ENCODE measurements at regions not wholly inside any gene's neighbourhood (a gene's known extent, or its start where the extent isn't known, plus 50 kb on each side); places are given as distances from the start of the nearest gene placed in this dataset.

DNA sequence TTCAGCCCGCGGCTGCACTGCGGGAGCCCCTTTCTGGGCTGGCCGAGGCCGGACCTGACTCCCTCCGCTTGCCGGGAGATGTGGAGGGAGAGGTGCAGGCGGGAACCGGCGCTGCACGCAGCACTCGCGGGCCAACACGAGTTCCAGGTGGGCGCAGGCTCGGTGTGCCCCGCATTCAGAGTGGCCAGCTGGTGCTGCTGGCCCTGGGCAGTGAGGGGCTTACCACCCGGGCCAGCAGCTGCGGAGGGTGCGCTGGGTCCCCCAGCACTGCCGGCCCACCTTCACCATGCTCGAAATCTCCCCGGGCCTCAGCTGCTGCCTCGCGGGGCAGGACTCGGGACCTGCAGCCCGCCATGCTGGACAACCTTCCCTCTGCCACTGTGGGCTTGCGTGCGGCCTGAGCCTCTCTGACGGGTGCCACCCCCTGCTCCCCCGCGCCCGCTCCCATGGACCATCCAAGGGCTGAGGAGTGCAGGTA is 733.5 kb upstream of the CCDC54 start:
- DNase-seq: no peak

DNA sequence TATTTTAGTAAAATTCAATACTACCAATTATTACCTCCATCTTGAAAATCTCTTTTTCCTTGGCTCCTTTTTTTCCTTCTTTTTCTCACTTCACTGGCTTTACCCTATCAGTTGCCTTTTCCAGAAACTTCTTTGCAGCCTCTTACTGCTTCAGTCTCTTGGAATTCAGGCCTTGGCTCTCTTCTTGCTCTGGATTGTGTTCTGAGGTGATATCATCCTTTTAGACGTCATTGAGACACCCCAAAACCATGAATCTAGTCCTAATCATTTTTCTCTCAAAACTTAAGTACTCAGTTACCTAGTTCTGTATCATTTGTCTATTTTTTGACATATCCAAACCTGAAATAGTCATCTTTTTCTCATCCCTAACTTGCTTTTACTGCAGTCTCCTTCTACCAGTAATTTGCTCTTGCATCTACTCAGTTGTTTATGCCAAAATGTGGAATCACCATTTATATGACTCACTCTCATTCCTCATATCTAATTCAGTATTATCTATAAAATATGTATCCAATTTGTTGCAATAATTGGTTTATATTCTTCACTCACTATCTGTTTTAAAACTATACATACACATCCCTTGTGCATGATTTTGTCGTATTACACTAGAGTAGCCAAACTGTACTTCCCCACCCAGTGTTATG is 703.2 kb upstream of the CCDC54 start:
- no peak for DNase-seq

DNA sequence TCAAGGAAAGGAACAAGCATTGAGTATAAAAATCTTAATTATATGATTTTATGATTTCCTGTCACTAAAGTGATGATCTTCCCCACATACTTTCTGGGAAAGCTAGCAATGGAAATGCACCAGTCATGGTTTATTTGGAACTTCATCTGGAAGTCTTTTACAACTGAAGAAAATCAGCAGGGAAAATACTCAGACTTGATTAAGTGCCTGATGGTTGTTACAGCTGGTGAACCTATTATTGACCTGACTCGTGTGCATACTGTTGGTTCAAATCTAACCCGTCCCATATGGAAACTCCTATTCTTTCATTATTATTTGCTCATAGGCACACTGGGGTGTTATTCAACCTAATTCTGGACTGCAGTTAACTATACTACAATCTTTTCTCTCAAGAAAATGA is 701.8 kb upstream of the CCDC54 start:
- no peak for DNase-seq

DNA sequence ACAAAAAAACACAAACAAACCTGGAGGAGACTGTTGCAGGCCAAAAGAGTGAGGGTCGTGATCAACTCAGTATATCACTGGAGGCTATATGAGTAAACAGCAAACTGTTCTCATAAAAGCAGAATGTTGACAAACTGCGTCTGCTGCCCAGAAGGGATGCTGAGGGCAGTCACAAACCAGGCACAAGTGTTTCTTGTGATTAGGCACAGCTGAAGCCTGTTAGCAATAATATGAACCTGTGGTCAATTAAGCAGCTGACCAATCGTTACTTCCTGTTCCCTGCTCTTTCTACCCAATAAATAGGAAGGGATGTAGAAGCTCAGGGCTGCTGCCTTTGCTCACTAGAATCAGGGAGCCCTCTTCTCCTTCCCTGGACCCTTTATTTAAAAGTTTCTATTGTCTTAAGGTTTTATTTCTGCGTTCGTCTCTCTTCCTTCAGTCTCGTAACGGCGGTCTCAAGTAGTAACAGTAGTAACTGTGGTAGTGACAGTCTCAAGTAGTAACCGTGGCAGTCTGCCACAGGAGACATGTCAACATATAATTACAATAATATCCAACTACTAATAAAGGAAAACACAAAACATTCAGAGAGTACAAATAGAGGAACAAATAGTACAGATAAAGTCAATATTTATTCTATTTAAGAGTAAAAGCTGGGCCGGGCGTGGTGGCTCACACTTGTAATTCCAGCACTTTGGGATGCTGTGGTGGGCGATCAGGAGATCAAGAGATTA is 698.4 kb upstream of the CCDC54 start:
- DNase-seq: no peak

DNA sequence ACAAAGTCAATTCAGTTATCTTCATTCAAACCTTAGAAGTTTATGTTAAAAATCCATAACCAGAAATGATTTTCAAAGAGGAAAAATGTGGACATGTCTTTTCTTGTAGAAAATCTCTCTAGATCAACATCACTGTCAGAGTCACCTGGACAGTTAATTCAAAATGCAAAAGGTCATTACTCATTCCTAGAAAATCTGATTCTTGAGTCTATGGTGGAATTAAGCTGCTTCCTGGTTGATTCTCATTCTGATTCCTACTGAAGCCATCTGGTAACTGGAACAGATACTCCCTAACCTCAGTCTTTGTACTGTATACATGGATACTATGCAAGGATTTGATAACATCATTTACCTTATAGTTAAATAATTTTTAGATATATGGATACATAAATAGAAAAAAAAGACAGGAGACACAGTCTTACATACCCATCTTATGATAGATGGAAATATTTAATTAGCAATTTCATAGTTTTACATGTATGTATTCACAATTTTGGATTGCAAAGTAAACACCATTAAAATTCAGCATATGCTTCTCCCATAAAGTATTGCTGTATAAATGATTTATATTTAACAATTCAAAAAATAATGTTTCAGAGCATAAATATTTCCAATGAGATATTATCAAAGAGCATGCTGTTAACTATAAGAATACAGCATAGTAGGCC is 693.2 kb upstream of the CCDC54 start:
- no peak for DNase-seq

DNA sequence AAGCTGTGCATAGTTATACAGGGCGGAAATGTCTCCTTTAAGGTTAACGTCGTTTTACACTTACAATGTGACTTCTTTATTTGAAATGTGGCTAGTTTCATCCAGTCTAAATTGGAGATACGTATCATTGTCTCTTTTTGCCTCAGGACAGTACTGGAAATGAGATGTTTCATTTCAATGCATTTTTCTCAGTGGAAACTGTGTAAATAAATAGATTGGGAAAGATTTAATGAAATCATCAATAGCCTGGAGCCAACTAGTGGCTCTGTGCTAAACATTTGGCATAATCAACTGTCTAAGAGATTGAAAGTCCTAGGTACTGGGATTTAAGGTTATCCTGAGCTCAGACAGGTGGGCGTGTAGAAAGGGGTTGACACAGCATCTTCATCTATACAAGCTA is 691.5 kb upstream of the CCDC54 start:
- no peak for DNase-seq

DNA sequence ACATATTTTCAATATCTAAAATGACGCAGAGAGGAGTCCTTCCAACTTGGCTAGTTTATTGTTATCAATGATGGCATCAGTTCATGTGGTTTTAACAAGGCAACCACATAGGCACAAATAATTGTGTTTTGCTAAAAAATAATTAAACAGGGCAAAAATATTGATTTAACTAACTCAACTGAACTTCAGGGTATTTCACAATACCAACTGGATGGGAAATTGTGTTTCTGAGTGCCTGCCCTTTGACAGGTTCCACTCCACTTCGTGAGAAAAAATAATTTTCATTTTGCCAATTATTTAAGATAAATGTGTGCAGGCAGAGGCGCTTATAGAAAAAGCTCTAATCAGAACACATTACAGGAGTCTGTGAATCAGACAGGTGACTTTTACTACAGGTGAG is 689.3 kb upstream of the CCDC54 start:
- no peak for DNase-seq

DNA sequence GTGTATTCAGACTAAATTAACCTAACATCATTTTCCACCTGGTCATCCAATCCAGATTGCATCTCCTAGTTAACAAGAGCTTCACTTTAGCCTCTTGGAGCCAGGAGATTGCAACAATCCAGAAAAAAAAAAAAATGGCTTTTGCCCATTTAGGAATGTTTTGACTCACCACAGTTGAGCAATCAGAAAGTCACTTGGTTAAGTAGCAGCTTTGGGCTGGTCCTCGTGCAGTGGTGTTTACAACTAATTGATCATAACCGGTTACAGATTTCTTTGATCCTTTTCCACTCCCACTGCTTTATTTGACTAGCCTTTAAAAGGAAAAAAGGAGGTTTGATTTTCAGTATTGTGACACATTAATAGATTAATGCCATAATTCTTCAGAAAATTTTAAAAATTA is 688.8 kb upstream of the CCDC54 start:
- peak; percentile 91 for DNase-seq

DNA sequence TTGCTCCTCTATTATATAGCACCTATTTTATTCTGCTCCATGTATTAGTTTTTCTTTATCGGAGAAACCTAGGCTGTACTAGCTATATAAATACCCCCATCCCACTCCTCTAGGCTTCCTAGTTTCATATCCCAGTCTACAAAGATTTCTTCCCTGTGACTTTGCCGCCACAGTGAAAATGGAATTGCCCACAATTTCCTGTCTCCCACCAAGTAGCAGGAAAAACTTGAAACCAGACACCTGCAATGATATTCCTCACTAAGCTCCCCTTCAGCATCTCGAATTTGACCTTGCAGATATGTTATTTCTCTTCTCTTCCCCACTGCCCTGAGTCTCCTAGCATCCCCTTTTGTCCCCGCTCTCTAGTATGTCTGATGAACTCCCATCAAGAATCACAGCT is 685.8 kb upstream of the CCDC54 start:
- DNase-seq: no peak

DNA sequence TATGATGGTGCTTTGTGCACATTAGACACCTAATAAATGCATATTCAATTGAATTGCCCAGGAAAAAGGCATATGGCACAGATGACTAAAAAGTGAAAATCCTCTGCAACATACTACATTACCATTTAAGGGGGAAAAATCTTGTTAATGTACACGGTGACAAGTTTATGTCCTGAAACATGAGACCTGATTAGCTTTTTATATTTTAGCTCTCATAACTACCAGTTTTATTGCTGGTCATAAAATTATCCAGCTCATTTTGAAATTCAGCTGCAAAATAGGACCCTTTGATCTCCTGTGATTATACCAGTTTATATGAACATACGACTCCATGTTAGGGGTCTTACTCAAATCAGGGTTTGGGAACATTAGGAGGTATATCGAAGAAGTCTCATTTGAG is 684.6 kb upstream of the CCDC54 start:
- no peak for DNase-seq

DNA sequence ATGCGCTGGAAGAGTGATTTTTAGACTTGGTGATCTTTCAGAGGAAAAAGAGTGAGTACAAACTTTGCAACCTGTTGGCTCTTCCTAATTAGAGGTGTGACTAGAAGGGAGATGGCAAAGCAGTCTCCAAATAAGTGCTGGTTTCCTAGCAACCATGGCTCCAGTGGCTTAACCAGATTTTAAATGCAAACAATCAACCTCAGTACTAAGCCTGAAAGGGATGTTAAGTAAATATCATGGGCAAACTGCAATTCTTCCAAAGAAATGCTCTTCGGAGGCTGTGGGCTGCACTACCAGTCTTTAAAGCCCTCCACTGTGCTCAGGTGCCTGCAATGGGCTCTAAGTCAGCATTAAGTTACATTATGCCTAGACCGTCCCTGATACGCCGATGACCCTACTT is 678.1 kb upstream of the CCDC54 start:
- no peak for DNase-seq

DNA sequence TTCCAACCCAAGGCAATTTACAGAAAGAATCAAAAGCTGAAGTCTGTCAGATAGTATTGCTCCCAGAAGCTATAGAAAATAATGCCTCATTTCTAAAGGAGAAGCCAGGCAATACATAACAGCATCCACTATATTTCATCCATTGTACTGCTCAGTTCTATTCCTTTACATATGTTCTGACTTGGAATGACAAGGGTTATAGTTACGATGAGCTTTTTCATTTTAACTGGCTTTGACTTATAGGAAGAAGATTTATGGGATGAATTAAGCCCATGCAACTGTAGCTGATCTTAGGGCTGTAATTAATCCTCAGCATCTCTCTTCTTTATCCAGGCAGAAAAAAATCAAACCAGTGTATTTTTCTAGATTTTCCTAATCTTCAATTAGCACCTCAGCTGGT is 676.3 kb upstream of the CCDC54 start:
- DNase-seq: no peak

DNA sequence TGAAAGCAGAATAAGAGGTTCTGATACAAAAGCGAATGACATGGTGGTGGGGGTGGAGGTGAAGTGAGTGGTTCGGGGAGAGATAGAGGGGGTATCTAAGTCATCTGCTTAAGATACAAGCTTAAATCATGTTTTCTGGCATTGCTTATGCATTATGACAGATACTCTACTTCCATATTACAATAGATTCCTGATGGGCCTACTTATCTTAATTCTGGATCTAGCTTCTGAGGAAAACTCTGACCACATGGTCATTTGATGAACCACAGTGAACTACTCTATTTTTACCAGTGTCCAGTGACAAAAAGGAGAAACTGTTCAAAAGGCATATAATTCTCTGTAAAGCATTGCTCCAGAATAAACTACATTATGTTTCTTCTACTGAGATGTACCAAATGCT is 673.7 kb upstream of the CCDC54 start:
- no peak for DNase-seq

DNA sequence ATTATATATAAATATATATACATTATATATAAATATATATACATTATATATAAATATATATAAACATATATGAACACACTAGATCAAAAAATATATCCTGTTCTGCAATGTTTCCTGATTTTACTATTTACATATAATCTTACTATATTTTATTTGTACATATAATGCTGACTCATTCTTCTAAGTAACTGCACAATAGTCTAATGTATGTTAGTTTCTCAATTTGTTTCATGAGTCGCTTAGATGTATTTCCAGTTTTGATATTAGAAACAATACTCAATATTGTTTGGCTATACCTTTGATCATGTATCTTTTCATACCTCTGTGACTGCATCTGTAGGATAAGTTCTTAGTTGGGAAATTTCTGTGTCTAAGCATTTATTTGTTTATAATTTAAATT is 669.9 kb upstream of the CCDC54 start:
- no peak for DNase-seq

DNA sequence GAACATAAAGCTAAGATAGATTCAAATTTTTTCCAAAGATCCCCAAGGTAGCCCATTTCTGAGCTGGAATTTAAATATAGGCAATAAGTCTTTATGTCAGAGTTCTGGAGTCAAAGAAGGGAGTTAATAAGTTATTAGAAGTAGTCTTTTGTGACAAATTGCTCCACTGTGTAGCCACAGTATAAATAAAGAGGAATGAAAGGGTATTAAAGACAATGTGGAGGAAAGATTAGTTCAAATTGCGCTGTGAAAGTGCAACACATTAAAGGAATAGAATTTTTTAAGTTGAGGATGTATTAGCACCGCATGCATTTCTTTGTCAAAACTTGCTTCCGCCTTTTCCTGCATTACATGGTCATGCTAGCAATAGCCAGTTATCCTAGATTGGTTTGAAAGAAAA is 666.6 kb upstream of the CCDC54 start:
- DNase-seq: no peak

DNA sequence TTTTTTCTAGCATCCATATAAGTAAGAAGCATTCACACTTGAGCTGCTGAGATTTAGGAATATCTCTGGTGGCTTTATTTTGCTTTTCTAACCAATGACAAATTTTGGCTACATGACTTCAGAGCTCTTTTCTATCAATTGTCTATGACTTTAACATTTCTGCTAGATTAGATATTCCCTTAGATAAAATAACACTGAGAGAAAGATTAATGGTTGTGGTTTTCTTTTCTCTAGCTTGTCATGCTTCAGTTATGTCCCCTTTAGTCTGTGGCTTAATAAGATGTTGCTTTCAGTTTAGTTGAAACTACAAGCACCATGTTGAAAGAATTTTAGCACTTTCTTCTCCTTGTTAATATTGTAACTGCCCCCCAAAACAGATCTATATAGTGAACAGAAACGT is 665.6 kb upstream of the CCDC54 start:
- DNase-seq: peak; percentile 80

DNA sequence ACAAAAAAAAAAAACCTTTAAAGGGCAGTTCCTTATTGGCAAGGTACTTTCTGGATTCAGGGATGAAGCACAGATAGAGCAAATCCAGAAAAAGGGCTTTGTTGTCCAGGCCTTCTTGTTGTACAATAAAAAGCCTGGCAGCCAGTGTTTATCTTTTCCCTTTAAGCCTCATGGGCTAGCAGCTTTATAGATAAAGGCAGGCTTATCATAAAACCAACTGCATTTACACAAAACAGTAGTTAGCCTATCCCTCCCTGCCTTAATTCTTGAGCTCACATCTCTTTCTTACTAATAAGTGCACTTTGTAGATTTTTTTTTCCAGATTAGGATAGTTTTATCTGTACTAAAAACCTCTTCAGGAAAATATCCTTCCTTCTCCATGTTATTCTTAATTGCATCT is 662.8 kb upstream of the CCDC54 start:
- DNase-seq: no peak

DNA sequence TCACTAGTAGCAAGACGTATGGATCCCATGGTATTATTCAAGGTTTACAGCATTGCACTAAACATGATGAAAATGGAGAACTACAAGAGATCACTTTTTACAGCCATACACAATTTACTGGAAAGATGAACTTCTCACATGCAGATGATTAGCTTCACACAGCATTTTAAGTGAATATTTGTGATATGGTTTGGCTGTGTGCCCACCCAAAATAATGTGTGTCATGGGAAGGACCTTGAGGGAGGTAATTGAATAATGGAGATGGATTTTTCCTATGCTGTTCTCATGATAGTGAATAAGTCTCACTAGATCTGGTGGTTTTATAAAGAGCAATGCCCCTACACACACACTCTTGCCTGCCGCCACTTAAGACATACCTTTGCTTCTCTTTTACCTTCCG is 662.0 kb upstream of the CCDC54 start:
- no peak for DNase-seq

DNA sequence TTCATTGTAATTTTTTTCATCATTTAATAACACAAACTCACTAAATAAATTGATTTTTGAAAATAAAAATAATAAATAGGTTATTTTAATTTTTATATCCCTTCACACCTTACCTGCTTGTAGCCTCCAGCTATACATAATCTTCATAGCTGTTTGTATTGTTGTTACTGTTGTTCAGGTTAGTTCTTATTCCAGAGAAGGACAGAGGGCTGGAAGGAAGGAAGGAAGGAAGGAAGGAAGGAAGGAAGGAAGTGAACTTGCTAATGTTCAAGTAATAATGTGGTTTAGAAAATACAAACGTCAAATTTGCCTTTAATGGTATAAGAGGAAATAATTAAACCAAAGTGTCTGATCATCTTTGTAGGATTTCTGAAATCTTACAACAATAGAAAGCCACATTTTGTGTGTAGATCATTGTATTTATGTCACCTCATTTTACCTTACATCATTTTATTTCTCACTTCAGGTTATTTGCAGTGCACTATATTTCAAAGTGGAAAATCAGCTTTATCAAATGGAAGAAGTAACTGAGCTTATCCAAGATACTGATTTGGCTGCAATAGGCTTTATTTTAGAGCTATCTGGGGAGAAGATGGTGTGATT is 660.0 kb upstream of the CCDC54 start:
- no peak for DNase-seq

DNA sequence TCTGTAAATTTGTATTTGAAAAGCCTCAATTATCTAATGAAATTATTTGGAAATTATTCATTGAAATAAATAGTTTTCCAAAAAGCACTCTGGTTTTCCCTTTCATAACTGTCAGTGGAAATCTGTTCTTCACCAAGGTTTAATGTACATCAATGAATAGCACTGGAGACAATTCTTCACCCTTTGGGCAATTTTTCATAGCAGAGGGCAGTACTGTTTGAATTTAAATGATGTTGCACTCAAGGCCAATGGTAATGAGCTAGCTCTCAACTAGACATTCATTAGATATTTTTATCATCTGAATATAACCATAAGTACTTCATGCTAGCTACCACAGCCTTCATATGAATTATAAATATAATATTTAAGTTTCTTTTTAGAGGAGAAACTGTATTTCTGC is 658.2 kb upstream of the CCDC54 start:
- DNase-seq: no peak

DNA sequence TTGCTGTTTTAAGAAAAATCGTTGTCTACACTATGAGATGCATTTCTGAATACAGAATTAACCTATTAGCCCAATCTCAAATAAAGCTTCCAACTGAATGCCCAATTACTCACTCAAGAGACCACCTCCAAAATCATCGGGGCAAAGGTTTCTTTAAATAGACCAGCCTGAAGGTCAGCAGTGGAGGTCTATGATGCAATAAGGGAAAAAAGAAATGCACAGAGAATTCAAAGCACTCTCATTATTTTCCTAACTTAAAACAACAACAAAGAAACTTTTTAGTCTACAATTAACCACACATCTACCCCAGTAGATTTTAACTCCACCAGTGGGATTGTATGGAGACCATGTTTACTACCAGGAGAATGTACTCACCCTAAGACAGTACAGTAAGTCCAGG is 657.7 kb upstream of the CCDC54 start:
- no peak for DNase-seq

DNA sequence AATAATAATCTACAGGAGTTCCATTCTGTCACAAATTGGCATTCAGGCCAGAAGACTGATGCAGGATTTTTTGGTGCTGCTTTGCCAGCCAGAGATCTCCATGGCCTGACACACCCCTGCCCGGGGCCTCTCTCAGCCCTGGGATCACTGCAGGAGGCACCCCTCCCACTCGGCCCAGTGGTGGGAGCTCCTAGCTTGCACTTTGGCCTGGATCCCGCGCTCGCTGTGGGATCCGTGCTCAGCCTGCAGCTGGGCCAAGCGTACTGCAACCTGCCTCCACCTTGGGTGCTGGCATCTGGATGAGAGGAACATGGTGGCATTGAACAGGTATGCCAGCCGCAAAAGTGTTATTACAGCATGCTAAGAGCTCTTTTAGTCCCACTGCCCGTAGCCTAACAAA is 656.7 kb upstream of the CCDC54 start:
- no peak for DNase-seq

DNA sequence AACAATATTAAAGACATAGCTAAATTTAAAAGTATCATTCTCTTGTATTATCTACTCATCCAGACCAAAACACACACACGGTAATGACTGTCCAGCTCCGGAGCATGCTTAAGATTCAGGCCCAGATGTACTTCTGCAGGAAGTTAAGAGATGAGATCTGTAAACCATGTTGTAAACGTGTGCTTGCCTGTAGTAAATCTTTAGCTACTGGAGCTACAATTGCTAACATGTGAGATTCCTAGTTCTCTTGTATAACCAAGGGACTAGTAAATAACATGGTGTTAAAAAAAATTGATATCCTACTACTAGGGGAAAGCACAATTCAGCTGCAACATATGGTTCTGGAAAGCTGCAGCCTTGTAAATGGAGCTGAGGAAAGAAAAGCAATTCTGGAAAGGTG is 651.7 kb upstream of the CCDC54 start:
- DNase-seq: no peak
